Activated CD8-positive, alpha-beta memory T cell treated with anti-CD3 and anti-CD28 coated beads for 4 hours (primary cell): ENCODE measurements at regions not wholly inside any gene's neighbourhood (a gene's known extent, or its start where the extent isn't known, plus 50 kb on each side); places are given as distances from the start of the nearest gene placed in this dataset.
"Not testable (repeated sequence)": the region's sequence is repeated elsewhere in the genome, so short reads cannot be mapped to it uniquely, and the experiment has no call there.

Experiments used
- DNase-seq, 2 donors: peaks; one replicate each; pipeline ENCODE4 v3.0.0-alpha.2; 2020; ENCODE audit warnings: low read depth in 2 of 2

DNA sequence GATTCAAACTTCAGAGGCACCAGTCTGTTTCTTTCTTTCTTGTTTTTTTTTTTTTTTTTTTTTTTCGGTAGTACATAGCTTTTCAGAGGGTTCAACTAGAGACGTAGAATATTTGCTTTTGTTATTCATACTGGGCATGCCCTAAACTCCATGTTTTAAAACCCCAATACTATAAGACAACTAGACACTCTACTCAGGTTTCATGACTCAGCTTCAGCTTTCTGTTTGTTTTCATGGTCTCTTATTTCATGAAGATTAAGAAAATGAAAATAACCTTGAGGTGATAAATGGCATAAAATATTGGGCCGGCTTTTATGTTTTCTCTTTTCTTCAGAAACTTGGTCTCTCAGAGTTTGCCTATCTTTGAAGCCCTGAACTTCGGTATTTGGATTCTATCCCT, 2126.3 kb upstream of the ACO1 start:
- no peak for DNase-seq

DNA sequence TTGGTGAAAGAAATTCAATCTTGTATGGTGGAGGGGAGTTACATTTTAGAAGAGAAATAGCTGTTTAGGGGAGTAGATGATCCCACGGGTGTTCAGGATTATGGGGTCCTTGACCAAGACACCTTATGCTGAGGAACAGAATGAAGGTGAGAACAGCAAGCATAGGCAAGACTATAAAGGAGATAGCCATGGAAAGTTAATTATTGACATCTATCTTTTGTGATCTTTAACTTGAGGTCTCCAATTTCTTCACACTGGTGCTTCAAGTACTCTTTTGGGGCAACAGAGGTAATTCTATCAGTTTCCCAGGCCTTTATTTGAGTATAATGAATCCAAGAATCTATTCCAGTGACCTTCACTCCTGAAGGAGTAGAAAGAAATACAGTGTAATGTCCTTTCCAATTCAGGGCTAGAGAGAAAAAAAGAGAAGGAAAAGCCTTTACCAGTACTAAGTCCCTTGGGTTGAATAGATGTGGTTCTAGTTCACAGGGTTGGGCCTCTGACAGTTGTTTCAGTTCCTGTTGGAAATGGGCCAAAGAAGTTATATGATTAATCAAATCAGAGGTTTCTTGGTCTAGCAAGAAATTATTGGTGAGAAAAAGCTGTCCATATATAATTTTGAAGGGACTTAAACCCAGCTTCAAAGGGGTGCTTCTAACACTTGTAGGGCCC, 2104.1 kb upstream of the ACO1 start:
- DNase-seq: no peak

DNA sequence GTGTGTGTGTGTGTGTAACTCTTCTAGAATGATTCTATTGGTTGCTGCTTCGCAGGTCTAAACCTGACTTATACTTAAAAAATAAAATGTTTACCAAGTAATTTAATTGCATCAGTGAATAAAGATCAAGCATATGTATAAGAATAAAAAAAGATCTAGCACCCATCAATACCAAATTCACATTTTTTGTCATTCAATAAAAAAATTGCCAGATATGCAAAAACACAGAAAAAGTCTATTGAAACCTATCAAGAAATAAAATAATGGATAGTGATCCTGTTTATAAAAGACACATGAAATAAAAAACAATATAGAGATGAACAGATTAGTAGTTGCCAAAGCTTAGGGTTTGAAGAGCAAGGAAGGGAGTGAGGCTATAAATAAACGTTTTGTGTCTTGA, 2095.0 kb upstream of the ACO1 start:
- DNase-seq: no peak

DNA sequence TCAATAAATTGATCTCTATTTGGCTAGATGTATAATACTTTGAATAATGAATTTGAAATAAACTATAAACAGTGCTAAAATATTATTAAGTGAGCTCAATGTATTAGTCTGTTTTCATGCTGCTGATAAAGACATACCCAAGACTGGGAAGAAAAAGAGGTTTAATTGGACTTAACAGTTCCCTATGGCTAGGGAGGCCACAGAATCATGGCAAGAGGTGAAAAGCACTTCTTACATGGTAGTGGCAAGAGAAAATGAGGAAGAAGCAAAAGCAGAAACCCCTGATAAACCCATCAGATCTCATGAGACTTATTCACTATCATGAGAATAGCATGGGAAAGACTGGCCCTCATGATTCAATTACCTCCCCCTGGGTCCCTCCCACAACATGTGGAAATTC, 2092.4 kb upstream of the ACO1 start:
- not testable (repeated sequence) for DNase-seq

- no peak for DNase-seq
These were observed 2091.2 kb upstream of the ACO1 start for GRCh38 chr9:30293231-30293630.

DNA sequence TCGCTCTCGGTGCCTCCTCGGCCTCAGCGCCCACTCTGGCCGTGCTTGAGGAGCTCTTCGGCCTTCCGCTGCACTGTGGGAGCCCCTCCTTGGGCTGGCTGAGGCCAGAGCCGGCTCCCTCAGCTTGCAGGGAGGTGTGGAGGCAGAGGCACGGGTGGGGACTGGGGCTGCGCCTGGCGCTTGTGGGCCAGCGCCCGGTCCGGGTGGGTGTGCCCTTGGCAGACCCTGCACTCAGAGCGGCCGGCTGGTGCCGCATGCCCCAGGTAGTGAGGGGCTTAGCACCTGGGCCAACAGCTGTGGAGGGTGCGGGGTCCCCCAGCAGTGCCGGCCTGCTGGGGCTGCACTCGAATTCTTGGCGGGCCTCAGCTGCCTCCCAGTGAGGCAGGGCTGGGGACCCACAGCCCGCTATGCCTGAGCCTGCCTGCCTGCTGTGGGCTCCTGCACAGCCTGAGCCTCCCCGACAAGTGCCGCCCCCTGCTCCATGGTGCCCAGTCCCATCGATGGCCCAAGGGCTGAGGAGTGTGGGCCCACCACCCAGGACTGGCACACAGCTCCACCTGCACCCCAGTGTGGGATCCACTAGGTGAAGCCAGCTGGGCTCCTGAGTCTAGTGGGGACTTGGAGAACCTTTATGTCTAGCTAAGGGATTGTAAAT, 2085.2 kb upstream of the ACO1 start:
- no peak for DNase-seq

DNA sequence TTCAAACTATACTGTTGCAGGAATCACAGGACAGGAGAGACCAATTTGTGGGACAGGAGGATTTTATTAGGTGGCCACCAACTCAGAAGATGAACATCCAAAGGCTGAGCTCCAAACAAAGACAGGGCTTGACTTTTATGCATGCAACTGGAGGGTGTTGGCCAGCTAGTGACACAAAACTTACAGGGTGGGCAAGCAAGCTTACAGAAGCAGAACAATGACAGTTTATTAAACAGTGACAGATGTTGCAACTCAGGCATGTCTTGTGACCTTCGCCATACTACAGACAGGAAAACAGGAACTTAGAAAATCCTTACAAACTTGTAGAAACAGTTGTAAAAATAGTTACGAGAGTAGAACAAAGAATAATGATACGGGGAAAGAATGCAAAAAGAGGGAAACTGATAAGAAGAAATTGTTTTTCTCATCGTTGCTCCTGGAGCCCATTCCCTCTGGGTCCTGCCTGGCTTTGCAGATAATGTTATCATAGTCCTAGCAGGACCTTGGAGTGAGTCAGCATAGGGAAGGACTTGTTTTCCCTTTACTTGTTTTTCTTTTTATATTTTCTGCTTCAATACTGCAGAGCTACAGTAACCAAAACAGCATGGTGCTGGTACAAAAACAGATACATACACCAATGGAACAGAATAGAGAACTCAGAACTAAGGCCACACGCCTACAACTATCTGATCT, 2083.0 kb upstream of the ACO1 start:
- DNase-seq: no peak

DNA sequence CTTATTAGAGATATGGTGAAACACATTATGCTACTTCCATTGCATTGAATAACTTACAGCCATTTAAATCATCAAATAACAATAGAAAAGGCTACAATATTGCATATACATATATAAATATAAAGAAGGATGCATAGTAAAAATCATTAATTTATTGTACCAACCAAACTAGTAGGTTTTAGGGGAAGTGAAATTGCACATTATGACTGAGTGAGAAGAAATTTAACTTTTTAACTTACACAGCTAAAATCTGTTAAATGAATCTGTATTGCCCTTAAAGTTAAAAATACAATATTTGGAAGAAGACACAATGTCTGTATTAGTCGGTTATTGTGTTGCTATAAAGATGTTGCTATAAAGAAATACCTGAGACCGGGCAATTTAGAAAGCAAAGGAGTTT, 2073.7 kb upstream of the ACO1 start:
- DNase-seq: no peak

DNA sequence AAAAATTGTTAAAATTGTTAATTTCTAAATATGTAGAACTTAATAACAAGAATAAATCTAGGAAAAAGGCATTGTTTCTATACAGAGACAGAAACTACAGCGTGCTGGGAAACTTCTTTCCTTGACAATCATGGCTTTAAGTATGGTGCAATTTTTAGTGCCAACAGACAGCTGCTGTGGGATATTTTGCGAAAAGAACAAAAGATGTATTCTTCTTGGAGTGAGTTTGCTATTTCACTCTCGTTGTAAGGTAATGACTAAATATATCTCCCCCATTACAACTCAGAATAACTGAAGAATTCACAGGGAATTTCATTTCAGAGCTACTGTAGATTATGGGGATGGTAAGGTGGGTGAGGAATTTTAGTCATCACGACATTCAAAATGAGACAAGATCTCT, 2055.0 kb upstream of the ACO1 start:
- DNase-seq: no peak

DNA sequence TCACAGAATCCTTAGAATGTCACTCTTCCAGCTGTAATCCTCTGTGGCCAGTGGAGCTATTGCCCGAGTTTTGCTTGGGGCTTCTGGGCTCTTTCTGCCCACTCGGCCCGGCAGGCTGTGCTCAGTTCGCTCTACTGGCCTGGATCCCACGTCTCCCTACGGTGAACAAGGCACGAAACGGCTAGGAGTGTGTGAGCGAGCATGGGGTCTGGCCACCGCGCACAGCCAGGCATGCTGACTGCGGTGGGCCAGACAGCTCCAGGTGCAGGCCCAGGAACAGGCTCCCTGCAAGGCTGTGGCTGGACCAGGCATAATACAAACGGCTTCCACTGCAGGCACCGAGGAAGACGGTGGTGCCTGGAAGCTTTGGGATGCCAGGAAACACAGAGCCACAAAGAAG, 2035.5 kb upstream of the ACO1 start:
- DNase-seq: no peak

DNA sequence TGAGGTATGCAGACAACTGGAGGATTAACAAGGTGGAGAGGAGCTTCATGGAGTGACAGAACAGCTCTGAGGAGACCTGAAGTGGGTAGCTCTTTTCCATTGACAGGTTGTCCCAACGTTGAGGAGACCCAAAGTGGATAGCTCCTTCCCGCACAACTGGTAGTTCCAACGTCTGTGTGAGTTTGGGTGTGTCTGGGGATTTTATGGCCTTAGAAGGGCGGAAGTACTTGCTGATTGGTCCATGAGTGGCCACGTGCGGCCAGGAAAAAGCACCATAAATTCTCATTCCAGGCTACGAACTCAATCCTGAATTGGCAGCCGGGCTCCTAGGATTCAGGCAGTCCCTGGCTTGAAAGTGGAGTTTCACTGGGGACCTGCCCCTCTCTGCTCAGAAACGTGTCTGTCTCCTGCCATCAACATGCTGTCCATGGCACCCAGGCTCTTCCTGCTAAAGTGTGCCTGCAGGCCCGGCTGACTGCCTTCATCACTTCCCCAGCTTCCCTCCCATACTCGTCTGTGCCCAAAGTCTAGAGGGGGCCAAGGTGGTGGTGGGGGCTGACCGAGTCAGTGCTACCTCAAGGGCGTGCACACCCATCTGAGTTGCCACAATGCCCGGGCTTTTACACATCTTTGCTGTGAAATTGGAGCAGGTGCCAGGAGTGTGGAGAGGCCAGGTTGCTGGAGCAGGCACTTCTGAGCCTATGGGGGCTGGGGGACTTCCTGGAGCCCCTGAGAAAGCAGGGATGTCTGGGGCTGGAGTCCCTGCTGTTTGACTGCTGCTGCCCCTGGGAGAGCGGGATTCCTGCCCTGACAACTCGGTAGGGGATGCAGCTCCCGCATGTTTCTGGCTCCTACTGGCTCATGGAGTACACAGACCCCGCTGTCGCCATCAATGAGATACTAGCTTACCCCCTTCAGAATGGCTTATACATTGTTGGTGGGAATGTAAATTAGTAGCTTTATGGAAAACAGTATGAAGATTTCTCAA, 2034.6 kb upstream of the ACO1 start:
- DNase-seq: no peak

DNA sequence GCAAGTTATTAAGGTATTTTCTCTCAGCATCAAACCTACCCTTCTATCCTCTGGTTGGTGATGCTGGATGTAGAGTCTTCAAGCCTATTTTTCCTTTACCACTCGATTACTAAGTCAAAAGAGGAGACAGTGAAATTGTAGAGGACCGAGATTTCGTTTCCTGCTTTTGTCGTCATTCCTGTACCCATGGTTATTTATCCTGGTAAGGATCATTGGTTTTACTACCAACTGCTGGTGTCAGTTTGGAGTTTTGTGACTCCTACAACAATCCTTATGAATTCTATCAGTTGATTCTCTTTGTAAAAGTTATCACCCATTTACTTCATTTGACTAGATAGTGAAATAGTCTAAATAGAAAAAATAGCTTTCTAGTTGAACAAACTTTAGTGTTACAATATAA, 2028.2 kb upstream of the ACO1 start:
- no peak for DNase-seq

- no peak for DNase-seq
These were observed 2022.1 kb upstream of the ACO1 start for GRCh38 chr9:30362373-30362772.

DNA sequence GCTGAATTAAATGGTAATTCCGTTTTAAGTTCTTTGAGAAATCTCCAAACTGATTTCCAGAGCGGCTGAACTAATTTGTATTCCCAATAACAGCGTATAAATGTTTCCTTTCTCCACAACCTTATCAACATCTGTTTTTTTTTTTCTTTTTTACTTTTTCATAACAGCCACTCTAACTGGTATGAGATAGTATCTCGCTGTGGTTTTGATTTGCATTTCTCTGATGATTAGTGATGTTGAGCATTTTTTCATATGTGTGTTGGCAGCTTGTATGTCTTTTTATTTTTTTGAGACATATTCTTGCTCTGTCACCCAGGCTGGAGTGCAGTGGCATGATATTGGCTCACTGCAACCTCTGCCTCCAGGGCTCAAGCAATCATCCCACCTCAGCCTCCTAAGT, 2018.3 kb upstream of the ACO1 start:
- DNase-seq: not testable (repeated sequence)

- DNase-seq: no peak
These were observed 2002.2 kb upstream of the ACO1 start for GRCh38 chr9:30382271-30382670.

- no peak for DNase-seq
These were observed 1974.2 kb upstream of the ACO1 start for GRCh38 chr9:30410273-30410672.

- DNase-seq: no peak
These were observed 1972.9 kb upstream of the ACO1 start for GRCh38 chr9:30411571-30411970.

DNA sequence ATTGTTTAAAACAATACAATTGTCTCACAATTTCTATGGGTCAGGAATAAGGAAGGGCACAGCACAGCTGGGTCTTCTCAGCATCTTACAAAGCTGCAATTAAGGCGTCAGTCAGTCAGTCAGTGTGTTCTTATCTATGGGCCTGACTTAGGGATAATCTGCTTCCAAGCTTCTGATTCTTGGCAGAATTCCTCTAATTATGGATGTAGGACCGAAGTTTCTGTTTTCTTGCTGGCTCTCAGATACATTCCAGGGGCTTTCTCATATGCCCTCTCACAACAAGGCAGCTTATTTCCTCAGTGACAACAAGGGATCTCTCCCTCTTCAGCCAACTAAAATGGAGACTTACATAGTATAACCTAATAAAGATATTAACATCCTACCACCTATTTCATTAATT, 1925.3 kb upstream of the ACO1 start:
- DNase-seq: no peak

GRCh38 chr9:30476826-30477225, 1907.6 kb upstream of the ACO1 start:
- no peak for DNase-seq

DNA sequence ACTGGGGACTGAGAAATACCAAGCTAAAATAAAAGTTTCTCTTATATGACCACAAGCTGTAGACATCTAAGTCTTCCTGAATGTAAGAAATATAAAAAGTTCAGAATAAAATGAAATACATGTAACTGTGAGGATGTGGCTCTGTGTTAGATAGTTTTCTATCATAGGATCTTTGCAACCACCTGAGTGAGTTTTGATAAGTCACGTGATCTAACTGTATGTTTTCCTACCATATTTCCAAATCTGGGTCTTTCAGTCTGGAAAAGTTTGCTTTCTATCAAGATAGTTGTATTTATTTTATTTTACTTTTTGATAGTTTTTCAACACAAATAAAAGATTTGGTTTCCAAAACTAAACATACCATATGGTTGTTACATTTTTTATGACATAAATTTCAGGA, 1905.8 kb upstream of the ACO1 start:
- no peak for DNase-seq

DNA sequence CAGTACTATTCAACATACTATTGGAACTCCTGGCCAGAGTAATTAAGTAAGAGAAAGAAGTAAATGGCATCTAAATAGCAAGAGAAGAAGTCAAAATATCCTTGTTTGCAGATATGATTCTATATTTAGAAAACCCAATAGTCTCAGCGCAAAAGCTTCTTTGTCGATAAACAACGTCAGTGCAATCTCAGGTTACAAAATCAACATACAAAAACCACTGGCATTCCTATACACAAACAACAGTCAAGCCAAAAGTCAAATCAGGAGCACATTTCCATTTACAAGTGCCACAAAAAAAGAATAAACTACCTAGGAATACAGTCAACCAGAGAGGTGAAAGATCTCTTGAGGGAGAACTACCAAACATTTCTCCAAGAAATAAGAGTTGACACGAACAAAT, 1901.9 kb upstream of the ACO1 start:
- no peak for DNase-seq

DNA sequence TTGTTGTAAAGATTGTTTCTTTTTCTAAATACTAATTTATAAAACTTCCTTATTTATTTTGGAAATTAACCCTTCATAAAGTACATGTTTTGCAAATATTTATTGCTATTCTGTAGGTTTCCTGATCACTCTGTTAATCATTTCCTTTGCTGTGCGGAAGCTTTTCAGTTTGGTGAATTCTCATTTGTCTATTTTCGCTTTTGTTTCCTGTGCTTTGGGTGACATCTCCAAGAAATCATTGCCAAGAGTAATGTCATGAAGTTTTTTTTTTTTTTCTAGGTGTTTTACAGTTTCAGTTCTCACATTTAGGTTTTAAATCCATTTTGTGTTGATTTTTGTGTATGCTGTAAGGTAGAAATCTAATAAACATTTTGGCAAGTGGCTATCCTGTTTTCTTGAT, 1899.8 kb upstream of the ACO1 start:
- DNase-seq: no peak
